ENCODE measurements at regions not wholly inside any gene's neighbourhood (a gene's known extent, or its start where the extent isn't known, plus 50 kb on each side); places are given as distances from the start of the nearest gene placed in this dataset.

DNA sequence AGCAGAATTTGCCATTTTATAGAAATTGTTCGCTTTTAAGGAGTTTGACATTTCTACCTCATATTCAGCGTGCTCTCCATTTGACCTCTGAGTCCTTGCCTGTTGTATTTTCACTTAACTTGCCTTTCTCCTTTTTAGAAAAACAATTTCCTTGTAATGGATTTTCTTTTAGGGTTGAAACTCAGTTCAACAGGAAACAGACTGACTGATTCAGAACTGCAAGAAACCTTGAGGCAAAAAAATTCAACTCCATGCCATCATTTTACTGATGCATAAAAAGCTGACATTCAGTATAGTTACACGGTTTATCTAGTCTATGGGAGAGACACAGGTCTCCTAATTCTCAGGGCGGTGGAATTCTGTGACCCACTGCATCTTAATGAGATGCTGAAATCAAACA is 59.8 kb downstream of the MRPS30 start:
- DNase-seq (ENCODE audit: low read depth), result no peak

DNA sequence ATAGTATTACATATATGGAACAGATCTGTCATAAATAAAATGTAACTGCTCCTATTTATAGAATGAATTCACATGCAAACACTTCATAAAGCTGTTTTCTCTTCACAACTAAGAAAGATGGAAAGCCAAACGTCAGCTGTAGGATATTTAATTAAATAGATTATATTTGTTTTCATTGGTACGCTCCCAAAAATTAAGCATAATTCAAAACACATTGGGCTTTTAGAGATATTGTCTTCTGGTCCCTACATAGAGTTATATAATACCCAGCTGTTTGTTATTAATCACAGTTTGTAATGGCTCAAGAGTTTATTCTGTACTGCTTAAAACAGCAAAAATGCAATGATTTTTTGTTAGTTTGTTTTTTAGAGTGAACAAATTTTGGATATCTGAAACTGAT is 61.2 kb downstream of the MRPS30 start:
- no peak for DNase-seq (ENCODE audit: low read depth)

DNA sequence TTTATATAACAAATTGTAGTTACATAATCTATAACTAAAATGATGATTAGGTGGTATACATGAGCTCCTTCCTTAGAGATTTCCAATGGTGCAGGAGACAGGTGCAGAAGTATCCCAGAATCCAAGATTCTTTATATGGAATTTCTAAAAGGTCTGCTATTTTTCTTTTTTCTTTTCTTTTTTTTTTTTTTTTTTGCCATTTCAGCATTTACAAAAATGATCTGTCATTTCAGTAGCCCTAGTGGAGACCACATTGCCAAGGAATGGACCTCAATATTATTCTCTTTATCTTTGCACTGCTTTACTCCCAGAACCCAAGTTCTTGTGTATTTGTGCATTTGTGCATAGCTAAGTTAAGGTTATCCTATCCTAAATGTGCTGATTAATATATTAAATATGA is 61.7 kb downstream of the MRPS30 start:
- no peak for DNase-seq (ENCODE audit: low read depth)

DNA sequence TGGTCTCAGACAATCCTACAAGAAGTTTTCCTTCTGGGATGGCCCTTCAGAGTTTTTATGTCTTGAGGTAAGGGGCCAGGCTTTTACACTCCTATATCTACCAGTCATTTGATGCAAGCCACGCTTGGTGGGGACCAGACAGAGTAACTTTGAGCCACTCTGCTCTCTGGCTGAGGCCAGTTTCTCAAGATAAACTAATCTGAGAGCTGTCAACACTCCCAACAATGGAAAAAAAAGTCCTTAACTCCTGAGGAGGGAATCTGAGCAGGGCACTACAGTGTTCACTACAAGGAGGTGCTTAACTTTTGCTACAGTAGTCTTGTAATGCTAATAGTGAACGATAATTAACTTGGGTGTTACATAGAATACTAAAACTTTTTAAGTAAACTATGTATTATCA is 62.7 kb downstream of the MRPS30 start:
- no peak for DNase-seq (ENCODE audit: low read depth)

DNA sequence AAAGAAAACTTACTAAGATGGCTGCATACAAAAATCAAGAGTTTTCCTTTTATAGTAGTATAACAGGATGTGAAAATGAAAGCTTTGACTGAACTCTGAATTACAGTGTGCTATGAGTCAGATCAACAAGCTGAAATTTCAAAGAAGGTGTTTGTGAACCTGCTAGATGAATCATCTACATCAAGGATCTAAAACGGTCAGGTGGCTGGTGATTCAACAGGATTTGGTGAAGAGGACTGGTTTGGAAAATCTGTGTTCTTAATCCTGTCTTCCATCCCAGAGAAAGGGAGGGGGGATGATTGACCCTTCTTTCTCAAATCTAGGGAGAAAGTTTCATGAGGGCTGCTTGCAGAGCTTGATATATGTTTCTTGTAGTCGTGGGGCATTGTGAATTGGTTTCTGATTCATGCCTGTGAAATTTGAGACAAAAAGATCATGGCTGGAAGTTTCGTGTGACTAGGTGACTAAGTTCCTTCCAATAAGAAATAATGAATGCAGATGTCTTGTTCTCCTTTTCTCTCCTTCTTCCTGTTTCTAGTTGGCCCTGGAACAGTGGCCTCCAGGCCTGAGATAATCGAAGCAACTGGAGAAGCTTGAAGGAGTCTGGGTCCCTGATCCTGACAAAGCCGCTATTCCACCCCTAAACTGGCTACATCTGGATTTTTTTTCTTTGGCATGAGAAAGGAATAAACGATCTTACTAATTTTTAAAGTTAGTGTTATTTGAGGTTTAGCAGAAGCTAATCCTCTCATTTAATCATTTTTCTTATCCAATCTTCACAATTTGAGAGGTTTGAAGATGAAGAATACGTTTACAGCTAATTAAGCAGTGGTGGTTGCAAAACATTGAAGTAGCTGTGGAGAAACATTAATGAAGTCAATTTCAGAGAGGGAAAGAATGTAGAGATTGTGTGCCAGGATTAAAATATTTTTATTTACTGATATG is 67.2 kb downstream of the MRPS30 start:
- DNase-seq (ENCODE audit: low read depth), result no peak

DNA sequence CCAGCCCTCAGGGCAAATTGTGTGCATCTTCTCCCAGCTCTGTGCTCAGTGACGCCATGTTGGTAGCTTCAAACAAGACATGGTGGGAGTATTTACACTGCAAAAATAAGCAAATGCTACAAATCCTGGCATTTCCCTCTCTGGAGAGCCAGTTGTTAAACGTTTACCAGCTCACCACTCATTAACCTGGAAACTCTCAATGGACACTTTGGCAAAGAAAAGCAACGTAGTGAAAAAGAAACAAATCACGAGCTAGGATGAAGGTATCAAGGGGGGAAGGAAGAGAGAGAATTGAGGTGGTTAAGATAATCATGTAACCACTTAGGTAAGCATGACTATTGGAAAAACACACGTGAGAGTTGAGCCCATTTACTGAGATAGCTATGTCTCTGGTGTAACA is 72.5 kb downstream of the MRPS30 start:
- DNase-seq (ENCODE audit: low read depth), result no peak

DNA sequence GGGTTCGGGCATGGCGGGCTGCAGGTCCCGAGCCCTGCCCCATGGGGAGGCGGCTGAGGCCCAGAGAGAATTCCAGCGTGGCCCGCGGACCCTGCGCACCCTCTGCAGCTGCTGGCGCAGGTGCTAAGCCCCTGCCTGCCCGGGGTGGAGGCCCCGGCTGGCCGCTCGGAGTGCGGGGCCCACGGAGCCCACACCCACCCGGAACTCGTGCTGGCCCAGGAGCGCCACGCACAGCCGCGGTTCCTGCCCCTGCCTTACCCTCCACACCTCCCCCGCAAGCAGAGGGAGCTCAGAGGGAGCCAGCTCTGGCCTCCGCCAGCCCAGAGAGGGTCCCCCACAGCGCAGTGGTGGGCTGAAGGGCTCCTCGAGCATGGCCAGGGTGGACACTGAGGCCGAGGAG is 75.3 kb downstream of the MRPS30 start:
- no peak for DNase-seq (ENCODE audit: low read depth)

DNA sequence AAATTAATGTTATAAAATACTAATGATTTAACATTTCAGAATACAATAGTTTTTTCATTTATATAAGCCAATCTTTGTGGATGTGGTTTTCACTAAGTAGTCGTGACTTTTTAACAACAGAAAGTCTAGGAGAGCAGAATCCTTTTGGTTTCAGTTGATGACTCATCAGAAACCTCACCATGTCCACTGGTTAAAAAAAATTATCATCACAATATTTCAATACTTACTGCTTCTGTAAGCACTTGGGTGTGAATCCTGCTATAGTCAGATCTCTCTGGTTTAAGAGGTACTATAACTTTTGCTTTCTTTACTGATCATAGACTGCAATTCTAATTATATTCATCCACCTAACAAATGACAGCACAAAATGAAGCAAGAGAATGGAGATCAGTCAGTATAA is 77.2 kb downstream of the MRPS30 start:
- no peak for DNase-seq (ENCODE audit: low read depth)

DNA sequence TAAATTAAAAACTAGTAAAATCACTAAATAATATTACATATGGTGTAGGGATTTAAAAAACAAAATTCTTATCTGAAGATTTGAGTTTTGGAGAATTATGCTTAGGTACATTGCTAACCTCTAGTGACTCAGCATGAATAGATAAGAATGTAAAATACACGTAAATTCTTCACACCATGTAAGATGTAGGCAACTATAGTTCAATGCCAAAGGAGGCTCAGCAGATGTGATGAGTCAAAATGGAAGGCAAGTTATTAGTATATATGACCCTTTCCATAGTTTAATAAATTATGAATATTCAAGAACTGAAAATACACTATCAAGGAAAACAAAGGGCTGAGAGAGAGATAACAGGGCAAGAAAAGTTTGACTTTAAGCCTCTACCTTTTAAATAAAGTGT is 79.0 kb downstream of the MRPS30 start:
- DNase-seq (ENCODE audit: low read depth), result no peak

DNA sequence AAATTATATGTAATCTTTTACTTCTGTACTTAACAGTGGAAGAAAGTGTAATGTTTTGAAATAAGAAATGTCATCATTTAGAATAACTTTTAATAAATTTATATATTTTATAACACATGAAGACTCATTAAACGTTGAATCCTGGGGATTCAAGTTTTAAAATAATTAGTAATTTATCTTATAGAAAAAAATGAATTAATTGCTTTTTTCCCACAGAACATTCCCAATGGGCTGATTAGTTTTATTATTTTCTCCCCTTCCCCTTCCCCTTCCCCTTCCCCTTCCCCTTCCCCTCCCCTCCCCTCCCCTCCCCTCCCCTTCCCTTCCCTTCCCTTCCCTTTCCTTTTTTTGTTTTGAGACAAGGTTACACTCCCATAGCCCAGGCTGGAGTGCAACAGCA is 79.7 kb downstream of the MRPS30 start:
- DNase-seq (ENCODE audit: low read depth), result no peak

DNA sequence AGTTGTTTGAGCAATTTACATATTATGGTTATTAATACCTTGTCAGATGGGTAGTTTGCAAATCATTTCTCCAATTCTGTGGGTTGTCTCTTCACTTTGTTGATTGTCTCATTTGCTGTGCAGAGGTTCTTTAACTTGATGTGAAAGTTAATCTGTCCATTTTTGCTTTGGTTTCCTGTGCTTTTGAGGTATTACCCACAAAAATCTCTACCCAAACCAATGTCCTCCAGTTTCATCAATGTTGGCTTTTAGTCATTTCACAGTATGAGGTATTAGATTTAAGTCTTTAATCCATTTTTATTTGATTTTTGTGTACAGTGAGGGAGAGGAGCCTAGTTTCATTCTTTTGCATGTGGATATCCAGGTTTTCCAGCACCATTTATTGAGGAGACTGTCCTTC is 82.4 kb downstream of the MRPS30 start:
- DNase-seq (ENCODE audit: low read depth), result no peak

DNA sequence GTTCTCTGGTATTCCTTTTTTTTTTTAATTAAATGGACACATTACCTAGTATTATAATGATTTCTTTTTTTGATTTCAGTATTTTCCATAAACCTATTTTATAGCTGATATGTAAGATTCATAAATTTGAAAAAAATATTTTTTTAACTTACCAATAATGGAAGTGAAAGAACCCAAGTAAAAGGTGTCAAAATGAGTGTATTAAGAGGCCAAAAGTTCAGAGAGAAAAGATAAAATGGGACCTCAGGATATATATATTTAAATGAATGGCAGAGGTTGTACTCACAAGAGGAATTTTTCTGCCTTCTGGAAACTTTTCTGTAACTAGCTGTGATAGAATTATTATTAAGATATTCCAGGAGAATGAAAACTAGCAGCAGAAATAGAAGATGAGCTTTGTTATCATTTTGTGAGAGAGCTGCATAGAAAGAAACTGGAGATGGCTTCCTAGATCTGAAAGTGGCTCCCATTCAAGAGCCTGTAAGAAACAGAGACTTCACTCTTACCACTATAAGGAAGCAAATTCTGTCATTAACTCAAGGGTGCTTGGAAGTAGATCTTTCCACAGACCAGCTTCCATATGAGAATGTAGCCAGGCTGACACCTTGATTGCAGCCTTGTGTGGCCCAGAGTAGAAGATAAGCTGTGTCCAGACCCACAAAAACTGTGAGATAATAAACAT is 91.7 kb downstream of the MRPS30 start:
- no peak for DNase-seq (ENCODE audit: low read depth)

DNA sequence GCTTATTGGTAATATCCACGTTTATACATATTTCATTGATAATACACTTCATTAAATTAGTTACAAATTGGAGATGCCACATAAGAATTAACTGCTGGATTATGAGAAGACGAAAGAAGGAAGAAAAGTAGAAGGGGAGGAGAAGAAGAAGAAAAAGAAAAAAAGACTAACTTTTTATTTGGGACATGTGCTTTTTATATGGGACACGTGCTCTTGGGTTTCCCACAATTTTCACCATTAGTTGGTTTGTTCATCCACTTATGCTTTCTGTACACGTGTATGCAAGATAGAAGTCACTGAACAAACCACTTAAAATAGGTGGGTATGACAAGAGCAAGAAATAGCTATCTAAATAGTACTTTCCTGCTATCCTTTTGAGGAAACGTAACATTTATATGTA is 98.6 kb downstream of the MRPS30 start:
- DNase-seq (ENCODE audit: low read depth), result no peak

DNA sequence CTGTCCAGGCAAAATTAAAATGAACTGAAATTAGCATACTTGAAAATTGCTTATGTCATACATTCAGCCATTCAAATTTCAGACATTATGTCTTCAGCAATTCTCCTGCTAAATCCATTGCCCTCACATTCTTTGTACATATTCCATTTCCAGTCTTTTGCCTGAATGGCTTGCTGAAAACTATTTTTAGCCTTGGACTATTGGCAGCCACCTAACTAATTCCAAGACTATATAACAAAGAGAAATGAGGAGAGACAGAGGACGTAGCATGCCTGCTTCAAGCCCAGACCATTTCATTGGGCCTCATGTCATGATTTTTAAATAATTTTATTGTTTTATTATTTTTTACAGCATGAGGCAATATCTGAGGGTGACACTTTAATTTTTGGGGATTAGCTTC is 100.3 kb downstream of the MRPS30 start:
- no peak for DNase-seq (ENCODE audit: low read depth)

DNA sequence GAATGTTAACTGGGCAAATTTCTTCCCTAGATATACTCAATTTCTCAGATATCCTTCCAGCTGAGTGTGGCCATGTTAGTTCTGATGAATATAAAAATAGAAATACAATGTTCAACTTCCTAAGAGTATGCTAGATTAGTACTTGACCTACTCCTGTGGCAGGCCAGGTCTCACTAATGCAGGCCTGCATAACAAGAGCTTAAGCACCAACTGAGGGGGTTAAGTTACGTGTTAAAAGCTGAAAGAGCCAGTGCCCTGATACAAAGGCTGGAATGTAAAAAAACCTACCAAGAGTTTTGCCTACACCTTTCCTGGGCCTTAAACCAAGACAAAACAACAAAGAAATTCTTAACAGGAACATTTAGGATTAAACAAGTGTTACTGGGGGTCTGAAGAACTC is 102.8 kb downstream of the MRPS30 start:
- no peak for DNase-seq (ENCODE audit: low read depth)

DNA sequence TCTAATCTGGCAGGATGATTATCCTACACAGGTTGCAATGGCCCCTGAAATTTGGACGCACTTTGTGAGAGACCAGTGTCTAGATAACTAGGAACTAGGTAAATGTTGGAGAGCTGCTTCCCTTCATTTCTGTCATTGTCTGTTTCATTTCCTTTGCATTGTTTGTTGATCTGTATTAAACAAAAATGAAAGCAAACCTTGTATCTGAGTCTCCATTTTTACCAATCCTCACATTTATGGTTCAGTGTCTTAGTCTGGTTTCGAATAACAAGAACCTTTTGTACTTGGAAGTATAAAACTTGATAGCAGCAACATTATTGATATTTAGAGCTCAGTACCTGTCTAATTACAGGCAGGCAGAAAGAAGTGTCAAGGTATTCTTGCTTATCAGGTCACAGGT is 105.5 kb downstream of the MRPS30 start:
- no peak for DNase-seq (ENCODE audit: low read depth)

DNA sequence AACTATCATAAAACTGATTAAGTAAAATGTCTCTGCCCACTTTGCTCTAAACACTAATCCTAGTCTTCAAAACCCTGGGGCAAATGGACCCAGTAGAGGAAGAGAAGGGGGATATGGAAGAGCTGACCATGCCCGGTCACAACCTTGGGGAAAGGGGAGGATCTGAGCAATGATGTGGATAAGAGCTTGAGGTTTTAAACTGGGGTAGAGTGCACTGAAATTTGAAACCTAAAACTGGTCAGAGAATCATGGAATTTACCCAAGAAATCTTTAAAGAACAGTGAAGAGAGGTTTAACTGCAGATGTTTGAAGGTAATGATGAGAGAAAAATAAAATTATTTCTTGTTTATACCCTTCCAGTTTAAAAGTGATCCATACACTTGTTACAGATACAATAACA is 110.8 kb downstream of the MRPS30 start:
- DNase-seq (ENCODE audit: low read depth), result no peak

DNA sequence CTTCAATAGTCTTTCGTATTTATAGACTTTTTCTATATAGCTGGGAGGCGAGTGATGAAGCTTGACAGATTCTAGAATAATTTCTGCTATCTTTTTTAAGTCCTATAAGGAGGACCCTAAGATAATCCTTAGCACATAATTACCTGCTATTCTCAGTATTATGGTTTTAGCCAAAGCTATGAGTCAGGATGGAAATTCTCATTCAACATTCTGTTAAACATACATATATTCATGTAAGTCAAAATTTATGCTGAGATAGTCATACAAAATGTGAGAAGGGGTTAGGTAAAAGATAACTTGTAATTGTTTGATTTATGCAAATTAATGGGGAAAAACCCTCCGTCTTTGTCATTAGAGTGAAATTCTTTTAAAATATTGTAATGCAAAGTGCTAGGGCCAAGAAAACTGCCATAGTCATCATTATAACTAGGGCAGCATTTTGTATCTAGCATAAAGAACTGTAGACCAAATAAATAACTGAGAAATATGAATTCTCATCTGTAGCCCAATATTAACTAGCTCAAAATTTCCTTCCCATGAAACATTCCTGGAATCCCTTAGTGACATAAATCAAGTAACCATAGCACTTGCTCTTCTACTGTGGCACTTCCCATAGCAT is 118.5 kb downstream of the MRPS30 start:
- DNase-seq (ENCODE audit: low read depth), result no peak

DNA sequence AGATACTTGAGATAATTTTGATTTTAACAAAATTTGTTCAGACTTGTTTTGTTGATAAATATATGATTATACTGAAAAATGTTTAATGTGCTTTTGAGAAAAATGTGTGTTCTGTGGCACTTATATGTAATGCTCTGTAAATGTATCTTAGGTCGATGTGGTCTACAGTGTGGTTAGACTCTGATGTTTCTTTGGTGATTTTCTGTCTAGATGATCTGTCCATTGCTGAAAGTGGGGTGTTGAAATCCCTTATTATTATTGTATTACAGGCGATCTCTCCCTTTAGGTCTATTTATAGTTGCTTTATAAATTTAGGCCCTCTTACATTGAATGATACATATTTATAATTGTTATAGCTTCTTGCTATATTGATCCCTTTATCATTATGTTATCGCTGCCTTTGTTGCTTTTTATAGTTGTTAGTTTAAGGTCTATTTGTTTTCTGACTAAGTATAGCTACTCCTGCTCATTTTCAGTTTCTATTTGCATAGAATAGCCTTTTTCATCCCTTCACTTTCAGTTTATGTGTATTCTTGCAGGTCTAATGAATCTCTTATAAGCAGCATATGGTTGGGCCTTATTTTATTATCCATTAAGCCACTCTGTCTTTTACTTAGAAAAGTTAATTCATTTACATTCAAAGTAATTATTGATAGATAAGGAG is 124.3 kb downstream of the MRPS30 start:
- no peak for DNase-seq (ENCODE audit: low read depth)

DNA sequence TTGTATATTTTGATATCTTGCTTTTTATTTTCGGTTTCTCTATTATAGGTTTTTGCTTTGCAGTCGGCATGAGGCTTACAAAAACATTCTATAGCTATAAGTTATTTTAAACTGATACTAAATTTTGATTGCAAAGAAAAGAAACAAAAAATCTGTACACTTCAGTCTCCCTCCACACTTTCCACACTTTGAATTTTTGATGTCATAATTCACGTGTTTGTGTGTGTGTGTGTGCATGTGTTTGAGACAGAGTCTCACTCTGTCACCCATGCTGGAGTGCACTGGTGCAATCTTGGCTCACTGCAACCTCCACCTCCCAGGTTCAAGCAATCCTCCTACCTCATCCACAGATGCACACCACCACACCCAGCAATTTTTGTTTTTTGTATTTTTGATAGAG is 124.9 kb downstream of the MRPS30 start:
- no peak for DNase-seq (ENCODE audit: low read depth)

DNA sequence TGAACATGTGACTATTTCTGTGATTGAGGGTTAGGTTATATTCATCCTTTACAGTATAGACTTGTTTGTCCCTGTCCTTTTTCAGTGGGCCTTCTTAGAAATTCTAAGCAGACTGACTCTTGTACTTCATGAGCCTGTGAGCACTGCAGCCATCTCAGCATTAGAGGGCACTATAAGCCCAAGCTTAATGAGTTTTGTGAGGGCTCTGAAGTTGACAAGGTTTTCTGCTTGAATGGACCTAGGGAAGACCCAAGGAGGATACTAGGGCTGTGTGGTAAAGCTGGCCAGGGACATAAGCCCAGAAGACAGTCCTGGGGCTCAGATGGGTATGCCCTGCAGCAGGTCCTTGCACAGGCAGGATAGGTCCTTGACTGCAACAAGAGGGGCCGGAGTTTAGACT is 126.5 kb downstream of the MRPS30 start:
- no peak for DNase-seq (ENCODE audit: low read depth)

DNA sequence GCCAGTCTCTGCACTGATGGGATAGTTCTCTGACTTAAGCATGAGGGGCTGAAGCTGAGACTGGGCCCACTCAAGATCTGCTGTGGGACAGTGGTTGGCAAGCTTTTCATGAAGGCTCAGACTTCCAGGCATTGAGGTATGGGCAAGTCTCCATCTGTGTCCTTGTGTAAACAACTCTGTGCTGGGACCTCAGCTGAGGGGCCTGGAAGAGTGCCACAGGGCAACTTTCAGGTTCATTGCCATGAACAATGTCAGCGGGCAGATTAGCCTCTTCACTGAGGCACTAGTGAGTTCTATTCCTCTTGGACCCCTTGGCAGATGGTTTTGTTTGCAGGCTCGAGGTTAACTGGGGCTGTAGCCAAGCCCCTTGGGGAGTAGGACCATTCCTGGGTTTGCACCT is 127.1 kb downstream of the MRPS30 start:
- no peak for DNase-seq (ENCODE audit: low read depth)

DNA sequence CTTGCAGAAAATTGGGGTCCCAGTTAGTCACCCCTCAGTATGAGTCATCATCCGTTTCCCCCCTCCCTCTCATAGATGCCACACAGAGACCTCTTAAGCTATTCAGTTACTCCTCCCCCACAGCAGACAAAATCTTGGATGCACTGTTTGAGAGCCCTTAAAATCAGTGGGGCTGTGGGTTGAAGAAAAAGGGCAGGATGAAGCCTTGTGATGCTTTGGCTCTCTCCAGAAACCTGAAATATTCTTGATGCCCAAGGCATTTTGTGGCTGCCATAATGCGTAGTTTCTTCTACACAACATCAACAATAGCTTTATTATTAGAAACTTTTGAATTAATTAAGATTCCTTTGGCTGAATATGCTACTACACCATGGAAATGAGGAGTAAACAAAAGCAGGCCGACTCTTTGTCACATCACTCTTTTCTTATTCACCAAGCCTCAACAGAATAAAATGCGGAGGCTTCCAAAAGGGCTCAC is 133.8 kb downstream of the MRPS30 start:
- DNase-seq (ENCODE audit: low read depth), result no peak
